ENCODE measurements at regions not wholly inside any gene's neighbourhood (a gene's known extent, or its start where the extent isn't known, plus 50 kb on each side); places are given as distances from the start of the nearest gene placed in this dataset.
A peak's percentile ranks its signal among the peaks of the same experiment; 100 is the strongest.

- H2AFZ ChIP-seq (ENCODE audit: low read depth, low read length), result no peak overlapping the region
- TF ChIP-seq MXI1 (conservative IDR thresholded peaks at IDR 0.05; ENCODE audit: poor library complexity, severe bottlenecking), result no peak
- peak; percentile 99 for TF ChIP-seq EP300 (conservative IDR thresholded peaks at IDR 0.05; ENCODE audit: poor library complexity, severe bottlenecking)
- no peak for TF ChIP-seq SMC3 (conservative IDR thresholded peaks at IDR 0.05; ENCODE audit: poor library complexity)
- no peak for TF ChIP-seq TAF1 (IDR thresholded peaks at IDR 0.05; ENCODE audit: low read depth)
- peak; percentile 25 for TF ChIP-seq RAD21 (conservative IDR thresholded peaks at IDR 0.05)
- TF ChIP-seq POLR2AphosphoS5 (IDR thresholded peaks at IDR 0.05), result peak; percentile 96
- TF ChIP-seq REST (IDR thresholded peaks at IDR 0.05; ENCODE audit: borderline replicate concordance), result peak; percentile 79
- no peak for TF ChIP-seq CTCF (IDR thresholded peaks at IDR 0.05; ENCODE audit: poor library complexity, severe bottlenecking)
- TF ChIP-seq EZH2 (IDR thresholded peaks at IDR 0.05; ENCODE audit: borderline replicate concordance, insufficient read depth, low read length, poor library complexity, severe bottlenecking), result no peak
- H3K27ac ChIP-seq (ENCODE audit: low read length), result no peak overlapping the region
- no peaks in the 10 kb centered on the region for H3K27me3 ChIP-seq (ENCODE audit: insufficient read depth, low read depth, low read length)
- H4K20me1 ChIP-seq (ENCODE audit: insufficient read depth), result no peaks in the 10 kb centered on the region
- H3K9me3 ChIP-seq (ENCODE audit: low read length), result no peaks in the 10 kb centered on the region
- H3K36me3 ChIP-seq (ENCODE audit: insufficient read depth, low read length), result no peaks in the 10 kb centered on the region
- H3F3A ChIP-seq (ENCODE audit: insufficient read depth, low read length, poor library complexity, severe bottlenecking), result no peaks in the 10 kb centered on the region
- no peak overlapping the region for H3K4me2 ChIP-seq (ENCODE audit: low read length)
- H3K4me3 ChIP-seq (ENCODE audit: low read length), result no peak overlapping the region
- H3K9me2 ChIP-seq (ENCODE audit: insufficient read depth, low read length), result no peaks in the 10 kb centered on the region
- no peak overlapping the region for H3K9ac ChIP-seq (ENCODE audit: low read length)
- no peaks in the 10 kb centered on the region for H3K79me2 ChIP-seq (replicated peaks; ENCODE audit: insufficient read depth, low read length)
Measured at GRCh38 chr10:55215699-55216098, 414.7 kb upstream of the PCDH15 start.

GRCh38 chr10:55214608-55215007 is 413.6 kb upstream of the PCDH15 start:
- Histone ChIP-seq H3K36me3 (ENCODE audit: insufficient read depth, low read length) (no peaks in the 10 kb centered on the region), H3K27ac (ENCODE audit: low read length) (no peak overlapping the region), H2AFZ (ENCODE audit: low read depth, low read length) (no peak overlapping the region), H3K9me2 (ENCODE audit: insufficient read depth, low read length) (no peaks in the 10 kb centered on the region), H3K27me3 (ENCODE audit: insufficient read depth, low read depth, low read length) (no peaks in the 10 kb centered on the region), H3K4me2 (ENCODE audit: low read length) (no peak overlapping the region), H3K9ac (ENCODE audit: low read length) (no peak overlapping the region), H3K9me3 (ENCODE audit: low read length) (no peaks in the 10 kb centered on the region), H4K20me1 (ENCODE audit: insufficient read depth) (no peaks in the 10 kb centered on the region), H3F3A (ENCODE audit: insufficient read depth, low read length, poor library complexity, severe bottlenecking) (no peaks in the 10 kb centered on the region), H3K79me2 (replicated peaks; ENCODE audit: insufficient read depth, low read length) (no peaks in the 10 kb centered on the region), H3K4me3 (ENCODE audit: low read length) (no peak overlapping the region)
- TF ChIP-seq EZH2 (IDR thresholded peaks at IDR 0.05; ENCODE audit: borderline replicate concordance, insufficient read depth, low read length, poor library complexity, severe bottlenecking) (no peak), SMC3 (conservative IDR thresholded peaks at IDR 0.05; ENCODE audit: poor library complexity) (no peak), EP300 (conservative IDR thresholded peaks at IDR 0.05; ENCODE audit: poor library complexity, severe bottlenecking) (no peak), POLR2AphosphoS5 (IDR thresholded peaks at IDR 0.05) (no peak), CTCF (IDR thresholded peaks at IDR 0.05; ENCODE audit: poor library complexity, severe bottlenecking) (no peak), TAF1 (IDR thresholded peaks at IDR 0.05; ENCODE audit: low read depth) (no peak), RAD21 (conservative IDR thresholded peaks at IDR 0.05) (no peak), MXI1 (conservative IDR thresholded peaks at IDR 0.05; ENCODE audit: poor library complexity, severe bottlenecking) (no peak), REST (IDR thresholded peaks at IDR 0.05; ENCODE audit: borderline replicate concordance) (no peak)

Measured in neural cell (in vitro differentiated cells).